ENCODE measurements at regions not wholly inside any gene's neighbourhood (a gene's known extent, or its start where the extent isn't known, plus 50 kb on each side); places are given as distances from the start of the nearest gene placed in this dataset.

- no peak for TF ChIP-seq CTCF (IDR thresholded peaks at IDR 0.05; ENCODE audit: control extremely low read depth, extremely low read depth)
- H3K9ac ChIP-seq (ENCODE audit: insufficient read depth in 1 of 2, low read length in 2 of 2): no peak overlapping the region
- no peaks in the 10 kb centered on the region for H3K27me3 ChIP-seq (ENCODE audit: control insufficient read depth in 3 of 3, insufficient read depth in 3 of 3, low read length in 2 of 3)
- 77 to 82% methylated on average over 1 of the region's 1 CpG for WGBS, 2 donors
- ATAC-seq (ENCODE audit: insufficient read depth, low FRiP score): no peak
- no peak overlapping the region for H3K27ac ChIP-seq (ENCODE audit: low read depth in 1 of 2, low read length in 1 of 2)
- no peaks in the 10 kb centered on the region for H3K9me3 ChIP-seq (ENCODE audit: control insufficient read depth in 4 of 4, insufficient read depth in 3 of 4, low read length in 3 of 4)
- DNase-seq: no peak
- H3K4me1 ChIP-seq (ENCODE audit: control insufficient read depth in 5 of 5, insufficient read depth in 5 of 5, low read length in 5 of 5): no peaks in the 10 kb centered on the region
- no peak overlapping the region for H3K4me3 ChIP-seq
- H3K36me3 ChIP-seq (ENCODE audit: control insufficient read depth in 4 of 4, insufficient read depth in 4 of 4, low read length in 4 of 4): no peaks in the 10 kb centered on the region
These were observed 788.4 kb downstream of the AACS start for GRCh38 chr12:125853670-125854069.

- ATAC-seq (ENCODE audit: insufficient read depth, low FRiP score) (no peak), DNase-seq (no peak)
- Histone ChIP-seq H3K27ac (ENCODE audit: low read depth in 1 of 2, low read length in 1 of 2) (no peak overlapping the region), H3K4me1 (ENCODE audit: control insufficient read depth in 5 of 5, insufficient read depth in 5 of 5, low read length in 5 of 5) (no peaks in the 10 kb centered on the region), H3K9ac (ENCODE audit: insufficient read depth in 1 of 2, low read length in 2 of 2) (no peak overlapping the region), H3K36me3 (ENCODE audit: control insufficient read depth in 4 of 4, insufficient read depth in 4 of 4, low read length in 4 of 4) (no peaks in the 10 kb centered on the region), H3K27me3 (ENCODE audit: control insufficient read depth in 3 of 3, insufficient read depth in 3 of 3, low read length in 2 of 3) (peaks cover 0 to under 1% (median 0%) of the 10 kb centered on the region in 3 donors), H3K4me3 (no peak overlapping the region), H3K9me3 (ENCODE audit: control insufficient read depth in 4 of 4, insufficient read depth in 3 of 4, low read length in 3 of 4) (peaks cover 0 to 4% (median 0%) of the 10 kb centered on the region in 4 donors)
- TF ChIP-seq CTCF (IDR thresholded peaks at IDR 0.05; ENCODE audit: control extremely low read depth, extremely low read depth): no peak
- 49 to 68% methylated on average over 3 of the region's 3 CpGs for WGBS, 2 donors
These were observed 791.1 kb downstream of the AACS start for GRCh38 chr12:125856366-125856765.

- Histone ChIP-seq H3K9me3 (ENCODE audit: control insufficient read depth in 4 of 4, insufficient read depth in 3 of 4, low read length in 3 of 4) (peaks cover 0 to 7% (median 0%) of the 10 kb centered on the region in 4 donors), H3K36me3 (ENCODE audit: control insufficient read depth in 4 of 4, insufficient read depth in 4 of 4, low read length in 4 of 4) (no peaks in the 10 kb centered on the region), H3K4me1 (ENCODE audit: control insufficient read depth in 5 of 5, insufficient read depth in 5 of 5, low read length in 5 of 5) (peaks cover 0 to 2% (median 0%) of the 10 kb centered on the region in 5 donors), H3K27me3 (ENCODE audit: control insufficient read depth in 3 of 3, insufficient read depth in 3 of 3, low read length in 2 of 3) (peaks cover 0 to 4% (median 0%) of the 10 kb centered on the region in 3 donors), H3K9ac (ENCODE audit: insufficient read depth in 1 of 2, low read length in 2 of 2) (no peak overlapping the region), H3K27ac (ENCODE audit: low read depth in 1 of 2, low read length in 1 of 2) (no peak overlapping the region), H3K4me3 (no peak overlapping the region)
- no peak for TF ChIP-seq CTCF (IDR thresholded peaks at IDR 0.05; ENCODE audit: control extremely low read depth, extremely low read depth)
- WGBS, 2 donors: 66 to 69% methylated on average over 3 of the region's 3 CpGs
- ATAC-seq (ENCODE audit: insufficient read depth, low FRiP score): no peak
- no peak for DNase-seq
These were observed 791.7 kb downstream of the AACS start for GRCh38 chr12:125856896-125857295.

- Histone ChIP-seq H3K36me3 (ENCODE audit: control insufficient read depth in 4 of 4, insufficient read depth in 4 of 4, low read length in 4 of 4) (no peaks in the 10 kb centered on the region), H3K4me1 (ENCODE audit: control insufficient read depth in 5 of 5, insufficient read depth in 5 of 5, low read length in 5 of 5) (peaks cover 0 to 2% (median 0%) of the 10 kb centered on the region in 5 donors), H3K27ac (ENCODE audit: low read depth in 1 of 2, low read length in 1 of 2) (no peak overlapping the region), H3K9ac (ENCODE audit: insufficient read depth in 1 of 2, low read length in 2 of 2) (no peak overlapping the region), H3K9me3 (ENCODE audit: control insufficient read depth in 4 of 4, insufficient read depth in 3 of 4, low read length in 3 of 4) (peaks cover 0 to 11% (median 0%) of the 10 kb centered on the region in 4 donors), H3K27me3 (ENCODE audit: control insufficient read depth in 3 of 3, insufficient read depth in 3 of 3, low read length in 2 of 3) (peaks cover 0 to 4% (median 0%) of the 10 kb centered on the region in 3 donors), H3K4me3 (no peak overlapping the region)
- DNase-seq (no peak), ATAC-seq (ENCODE audit: insufficient read depth, low FRiP score) (no peak)
- TF ChIP-seq CTCF (IDR thresholded peaks at IDR 0.05; ENCODE audit: control extremely low read depth, extremely low read depth): no peak
- 90 to 91% methylated on average over 17 of the region's 17 CpGs for WGBS, 2 donors
These were observed 795.5 kb downstream of the AACS start for GRCh38 chr12:125860672-125861288.
